ENCODE measurements at regions not wholly inside any gene's neighbourhood (a gene's known extent, or its start where the extent isn't known, plus 50 kb on each side); places are given as distances from the start of the nearest gene placed in this dataset.

- peaks cover 11% of the 10 kb centered on the region for H3K27me3 Mint-ChIP-seq (ENCODE audit: low read depth)
These were observed 174.7 kb upstream of the SLC24A5 start for GRCh38 chr15:47945872-47946650.

GRCh38 chr15:47949815-47950214, 171.0 kb upstream of the SLC24A5 start:
- H3K9me3 Mint-ChIP-seq = no peaks in the 10 kb centered on the region
- H3K4me1 Mint-ChIP-seq (ENCODE audit: low read depth) = no peaks in the 10 kb centered on the region
- H3K4me3 Mint-ChIP-seq = no peak overlapping the region
- no peak for DNase-seq (ENCODE audit: low spot score)
- H3K36me3 Mint-ChIP-seq (ENCODE audit: low read depth) = no peaks in the 10 kb centered on the region
- H3K27ac Mint-ChIP-seq = no peak overlapping the region
- H3K27me3 Mint-ChIP-seq (ENCODE audit: low read depth) = peaks cover 26% of the 10 kb centered on the region

More at GRCh38 chr15:47945872-47946650, 174.7 kb upstream of the SLC24A5 start:
- no peak overlapping the region for H3K27ac Mint-ChIP-seq
- H3K36me3 Mint-ChIP-seq (ENCODE audit: low read depth) = no peaks in the 10 kb centered on the region
- no peak overlapping the region for H3K4me3 Mint-ChIP-seq
- H3K4me1 Mint-ChIP-seq (ENCODE audit: low read depth) = no peaks in the 10 kb centered on the region
- H3K9me3 Mint-ChIP-seq = no peaks in the 10 kb centered on the region
- DNase-seq (ENCODE audit: low spot score) = no peak

GRCh38 chr15:47950447-47950846, 170.3 kb upstream of the SLC24A5 start:
- DNase-seq (ENCODE audit: low spot score) = no peak
- no peaks in the 10 kb centered on the region for H3K9me3 Mint-ChIP-seq
- H3K27ac Mint-ChIP-seq = no peak overlapping the region
- H3K36me3 Mint-ChIP-seq (ENCODE audit: low read depth) = no peaks in the 10 kb centered on the region
- peaks cover 26% of the 10 kb centered on the region for H3K27me3 Mint-ChIP-seq (ENCODE audit: low read depth)
- H3K4me1 Mint-ChIP-seq (ENCODE audit: low read depth) = no peaks in the 10 kb centered on the region
- H3K4me3 Mint-ChIP-seq = no peak overlapping the region

DNA sequence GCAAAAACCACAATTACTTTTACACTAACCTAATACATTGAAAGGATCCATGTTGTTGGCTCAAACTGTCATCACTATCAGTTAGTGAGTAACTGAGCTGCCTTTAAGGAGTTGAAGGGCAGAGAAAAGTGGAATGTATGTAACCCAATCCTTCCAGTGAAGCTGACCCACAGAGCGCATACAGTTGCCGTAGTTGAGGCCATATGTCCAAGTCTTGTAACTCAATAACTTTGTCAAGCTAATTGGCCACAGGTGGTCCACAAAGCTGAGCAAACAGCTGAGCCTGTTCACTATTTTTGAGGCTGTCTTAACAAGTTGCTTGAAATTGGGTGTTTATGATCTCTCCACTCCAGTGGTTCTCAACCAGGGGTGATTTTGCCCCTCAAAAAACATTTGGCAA, 169.0 kb upstream of the SLC24A5 start:
- Mint-ChIP-seq H3K9me3 (no peaks in the 10 kb centered on the region), H3K4me1 (ENCODE audit: low read depth) (no peaks in the 10 kb centered on the region), H3K27ac (no peak overlapping the region), H3K36me3 (ENCODE audit: low read depth) (no peaks in the 10 kb centered on the region), H3K27me3 (ENCODE audit: low read depth) (peaks cover 32% of the 10 kb centered on the region), H3K4me3 (no peak overlapping the region)
- no peak for DNase-seq (ENCODE audit: low spot score)

DNA sequence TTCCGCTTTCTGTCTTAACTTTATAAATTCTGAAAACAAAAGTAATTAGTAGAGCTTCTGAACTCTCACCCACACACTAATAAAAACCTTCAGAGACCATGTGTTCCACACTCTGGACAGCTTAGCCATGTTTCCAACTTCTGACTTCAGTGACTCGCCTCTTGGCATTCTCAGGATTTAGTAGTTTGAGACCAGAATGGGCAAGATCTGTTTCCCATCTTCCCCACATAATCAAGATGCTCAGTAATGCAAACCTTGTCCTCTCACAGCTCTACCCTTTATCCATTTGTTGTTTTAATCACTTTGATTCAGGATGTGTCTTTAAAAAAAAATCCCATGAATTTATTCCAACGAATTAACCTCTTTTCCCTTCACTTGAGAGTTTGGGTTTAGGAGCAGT, 166.6 kb upstream of the SLC24A5 start:
- peaks cover 40% of the 10 kb centered on the region for H3K27me3 Mint-ChIP-seq (ENCODE audit: low read depth)
- no peak for DNase-seq (ENCODE audit: low spot score)
- H3K4me1 Mint-ChIP-seq (ENCODE audit: low read depth) = no peaks in the 10 kb centered on the region
- no peak overlapping the region for H3K27ac Mint-ChIP-seq
- H3K36me3 Mint-ChIP-seq (ENCODE audit: low read depth) = no peaks in the 10 kb centered on the region
- no peaks in the 10 kb centered on the region for H3K9me3 Mint-ChIP-seq
- H3K4me3 Mint-ChIP-seq = no peak overlapping the region

- H3K36me3 Mint-ChIP-seq (ENCODE audit: low read depth) = no peaks in the 10 kb centered on the region
- no peak overlapping the region for H3K4me3 Mint-ChIP-seq
- DNase-seq (ENCODE audit: low spot score) = no peak
- H3K4me1 Mint-ChIP-seq (ENCODE audit: low read depth) = peaks cover 7% of the 10 kb centered on the region
- H3K27me3 Mint-ChIP-seq (ENCODE audit: low read depth) = peaks cover 40% of the 10 kb centered on the region
- no peaks in the 10 kb centered on the region for H3K9me3 Mint-ChIP-seq
- no peak overlapping the region for H3K27ac Mint-ChIP-seq
These were observed 165.8 kb upstream of the SLC24A5 start for GRCh38 chr15:47955021-47955420.

DNA sequence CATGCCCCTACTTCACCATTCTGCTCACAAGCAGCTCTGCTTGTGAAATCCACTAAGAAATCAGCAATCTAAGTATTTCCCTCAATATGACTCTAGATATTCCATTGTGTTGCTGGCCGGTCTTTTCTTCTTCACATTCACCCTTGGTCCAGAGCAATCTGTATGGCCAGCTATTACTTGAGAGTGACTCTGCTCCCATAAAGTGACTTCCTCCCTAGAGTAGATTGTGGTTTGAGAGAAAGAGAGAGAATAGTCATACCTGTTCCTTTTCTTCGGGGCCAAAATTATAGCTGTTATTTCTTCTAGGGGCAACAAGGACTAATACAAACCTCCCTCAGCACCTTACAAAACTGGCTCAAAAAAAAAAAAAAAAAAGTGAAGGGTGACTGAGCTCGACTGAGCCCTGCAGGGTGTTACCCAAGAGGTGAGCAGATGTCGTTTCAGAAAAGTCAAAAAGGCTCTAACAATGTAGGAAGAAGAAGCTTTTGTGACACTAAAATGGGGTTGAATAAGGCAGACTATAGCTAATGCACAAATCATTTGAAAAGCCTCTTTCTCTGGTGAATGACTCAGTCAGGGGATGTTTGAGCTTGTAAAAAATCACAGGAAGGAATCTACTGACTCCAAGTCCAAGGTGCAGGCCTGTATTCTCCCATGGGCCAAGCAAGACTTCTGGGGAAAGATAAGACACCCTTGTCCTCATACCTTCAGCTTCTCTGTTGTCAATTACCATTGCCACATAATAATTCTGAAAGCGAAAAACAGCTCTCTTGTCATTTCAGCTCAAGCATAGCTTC, 161.0 kb upstream of the SLC24A5 start:
- H3K4me3 Mint-ChIP-seq = no peak overlapping the region
- no peak overlapping the region for H3K27ac Mint-ChIP-seq
- peaks cover 24% of the 10 kb centered on the region for H3K4me1 Mint-ChIP-seq (ENCODE audit: low read depth)
- H3K27me3 Mint-ChIP-seq (ENCODE audit: low read depth) = peaks cover 21% of the 10 kb centered on the region
- no peak for DNase-seq (ENCODE audit: low spot score)
- no peaks in the 10 kb centered on the region for H3K9me3 Mint-ChIP-seq
- H3K36me3 Mint-ChIP-seq (ENCODE audit: low read depth) = no peaks in the 10 kb centered on the region

GRCh38 chr15:47961401-47962090, 159.2 kb upstream of the SLC24A5 start:
- peaks cover 24% of the 10 kb centered on the region for H3K4me1 Mint-ChIP-seq (ENCODE audit: low read depth)
- H3K9me3 Mint-ChIP-seq = no peaks in the 10 kb centered on the region
- H3K27ac Mint-ChIP-seq = peak overlapping the region; percentile 74
- H3K27me3 Mint-ChIP-seq (ENCODE audit: low read depth) = peaks cover 22% of the 10 kb centered on the region
- H3K4me3 Mint-ChIP-seq = peak overlapping the region; percentile 68
- H3K36me3 Mint-ChIP-seq (ENCODE audit: low read depth) = no peaks in the 10 kb centered on the region
- peak; percentile 59 for DNase-seq (ENCODE audit: low spot score)

DNA sequence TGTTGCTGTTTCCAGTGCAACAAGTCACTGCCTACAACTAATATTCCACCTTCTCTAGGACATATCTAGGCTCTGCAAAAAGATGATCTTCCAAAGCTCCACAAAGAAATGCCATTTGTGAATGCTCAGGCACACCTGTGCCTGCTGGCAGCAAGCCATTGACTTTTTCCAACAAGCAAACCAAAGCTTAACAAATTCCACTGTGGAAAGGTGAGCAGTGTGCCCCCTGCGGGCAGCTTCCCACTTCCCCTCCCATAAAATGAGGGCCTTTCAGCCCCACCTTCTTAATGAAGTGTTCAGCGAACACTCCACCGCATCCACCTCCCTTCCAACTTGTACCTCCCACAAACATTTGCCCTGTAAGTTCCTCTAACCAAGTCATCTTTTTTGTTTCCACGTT, 157.5 kb upstream of the SLC24A5 start:
- Mint-ChIP-seq H3K36me3 (ENCODE audit: low read depth) (no peaks in the 10 kb centered on the region), H3K4me1 (ENCODE audit: low read depth) (peaks cover 24% of the 10 kb centered on the region), H3K27ac (no peak overlapping the region), H3K27me3 (ENCODE audit: low read depth) (peaks cover 17% of the 10 kb centered on the region), H3K4me3 (no peak overlapping the region), H3K9me3 (no peaks in the 10 kb centered on the region)
- DNase-seq (ENCODE audit: low spot score) = no peak

GRCh38 chr15:47964229-47964628, 156.6 kb upstream of the SLC24A5 start:
- H3K4me3 Mint-ChIP-seq = no peak overlapping the region
- H3K9me3 Mint-ChIP-seq = no peaks in the 10 kb centered on the region
- no peak overlapping the region for H3K27ac Mint-ChIP-seq
- H3K36me3 Mint-ChIP-seq (ENCODE audit: low read depth) = no peaks in the 10 kb centered on the region
- DNase-seq (ENCODE audit: low spot score) = no peak
- peaks cover 24% of the 10 kb centered on the region for H3K4me1 Mint-ChIP-seq (ENCODE audit: low read depth)
- peaks cover 23% of the 10 kb centered on the region for H3K27me3 Mint-ChIP-seq (ENCODE audit: low read depth)

DNA sequence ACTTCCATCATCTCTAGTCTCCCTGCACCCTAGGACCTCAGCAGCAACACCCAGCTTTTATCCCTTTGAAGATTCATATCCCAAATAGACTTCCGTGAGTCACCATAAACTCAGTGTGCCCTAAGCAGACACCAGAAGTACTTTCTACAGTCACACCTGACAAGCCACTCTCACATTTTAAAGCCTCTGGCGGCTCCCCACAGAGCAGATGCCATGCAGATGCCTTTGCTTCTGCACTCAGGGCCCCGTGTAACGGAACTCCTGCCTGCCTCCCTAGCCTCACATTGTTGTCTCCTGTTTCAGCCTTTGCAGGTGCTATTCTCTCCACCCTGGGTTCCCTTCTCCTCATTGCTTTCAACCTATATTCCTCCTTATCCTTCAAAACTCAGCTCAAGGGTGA, 155.5 kb upstream of the SLC24A5 start:
- no peak for DNase-seq (ENCODE audit: low spot score)
- Mint-ChIP-seq H3K27ac (no peak overlapping the region), H3K4me3 (no peak overlapping the region), H3K27me3 (ENCODE audit: low read depth) (peaks cover 23% of the 10 kb centered on the region), H3K9me3 (no peaks in the 10 kb centered on the region), H3K4me1 (ENCODE audit: low read depth) (peaks cover 17% of the 10 kb centered on the region), H3K36me3 (ENCODE audit: low read depth) (no peaks in the 10 kb centered on the region)

DNA sequence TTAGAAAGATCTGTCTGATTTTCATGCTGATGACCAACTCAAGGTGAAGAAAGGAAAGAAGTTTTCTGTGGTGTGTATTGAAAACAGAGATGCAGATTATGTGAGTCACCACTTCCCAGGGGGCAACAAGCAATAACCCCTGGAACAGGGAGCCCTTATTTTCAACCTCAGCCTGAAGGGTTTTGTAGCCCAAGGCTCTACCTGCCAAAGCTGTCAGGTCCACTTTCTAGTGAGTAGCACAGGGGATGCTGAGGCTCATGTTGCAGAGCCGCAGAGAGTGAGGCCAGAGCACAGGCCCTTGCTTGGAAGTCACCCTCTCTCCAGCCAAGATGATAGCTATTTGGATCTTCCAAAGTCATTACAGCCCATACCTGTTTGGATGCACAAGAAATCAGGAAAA, 152.2 kb upstream of the SLC24A5 start:
- H3K36me3 Mint-ChIP-seq (ENCODE audit: low read depth) = no peaks in the 10 kb centered on the region
- H3K27ac Mint-ChIP-seq = no peak overlapping the region
- DNase-seq (ENCODE audit: low spot score) = no peak
- H3K4me3 Mint-ChIP-seq = no peak overlapping the region
- peaks cover 24% of the 10 kb centered on the region for H3K27me3 Mint-ChIP-seq (ENCODE audit: low read depth)
- H3K9me3 Mint-ChIP-seq = no peaks in the 10 kb centered on the region
- peaks cover under 1% of the 10 kb centered on the region for H3K4me1 Mint-ChIP-seq (ENCODE audit: low read depth)

GRCh38 chr15:47971637-47972036, 149.2 kb upstream of the SLC24A5 start:
- Mint-ChIP-seq H3K27ac (no peak overlapping the region), H3K4me3 (no peak overlapping the region), H3K9me3 (no peaks in the 10 kb centered on the region), H3K27me3 (ENCODE audit: low read depth) (peaks cover 28% of the 10 kb centered on the region), H3K4me1 (ENCODE audit: low read depth) (no peaks in the 10 kb centered on the region), H3K36me3 (ENCODE audit: low read depth) (no peaks in the 10 kb centered on the region)
- DNase-seq (ENCODE audit: low spot score) = no peak

DNA sequence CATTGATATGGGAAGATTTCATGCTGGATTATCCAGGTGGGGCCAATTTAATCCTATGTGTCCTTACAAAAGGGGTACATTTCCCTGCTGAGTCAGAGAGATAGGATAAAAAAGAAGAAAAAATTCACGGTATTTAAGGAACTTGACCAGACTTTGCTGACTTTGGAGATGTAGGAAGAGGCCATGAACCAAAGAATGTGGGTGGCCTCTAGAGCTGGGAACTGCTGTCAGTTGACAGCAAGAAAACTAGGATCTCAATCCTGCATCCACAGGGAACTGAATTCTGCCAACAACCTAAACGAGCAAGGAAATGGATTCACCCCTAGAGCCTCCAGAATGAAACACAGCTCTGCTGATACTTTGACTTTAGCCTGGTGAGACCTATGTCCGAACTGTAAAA, 148.1 kb upstream of the SLC24A5 start:
- Mint-ChIP-seq H3K27ac (no peak overlapping the region), H3K4me1 (ENCODE audit: low read depth) (no peaks in the 10 kb centered on the region), H3K27me3 (ENCODE audit: low read depth) (peaks cover 29% of the 10 kb centered on the region), H3K9me3 (no peaks in the 10 kb centered on the region), H3K4me3 (no peak overlapping the region), H3K36me3 (ENCODE audit: low read depth) (no peaks in the 10 kb centered on the region)
- no peak for DNase-seq (ENCODE audit: low spot score)
